ENCODE measurements at regions not wholly inside any gene's neighbourhood (a gene's known extent, or its start where the extent isn't known, plus 50 kb on each side); places are given as distances from the start of the nearest gene placed in this dataset.
A peak's percentile ranks its signal among the peaks of the same experiment; 100 is the strongest.
"Not testable (repeated sequence)": the region's sequence is repeated elsewhere in the genome, so short reads cannot be mapped to it uniquely, and the experiment has no call there.

DNA sequence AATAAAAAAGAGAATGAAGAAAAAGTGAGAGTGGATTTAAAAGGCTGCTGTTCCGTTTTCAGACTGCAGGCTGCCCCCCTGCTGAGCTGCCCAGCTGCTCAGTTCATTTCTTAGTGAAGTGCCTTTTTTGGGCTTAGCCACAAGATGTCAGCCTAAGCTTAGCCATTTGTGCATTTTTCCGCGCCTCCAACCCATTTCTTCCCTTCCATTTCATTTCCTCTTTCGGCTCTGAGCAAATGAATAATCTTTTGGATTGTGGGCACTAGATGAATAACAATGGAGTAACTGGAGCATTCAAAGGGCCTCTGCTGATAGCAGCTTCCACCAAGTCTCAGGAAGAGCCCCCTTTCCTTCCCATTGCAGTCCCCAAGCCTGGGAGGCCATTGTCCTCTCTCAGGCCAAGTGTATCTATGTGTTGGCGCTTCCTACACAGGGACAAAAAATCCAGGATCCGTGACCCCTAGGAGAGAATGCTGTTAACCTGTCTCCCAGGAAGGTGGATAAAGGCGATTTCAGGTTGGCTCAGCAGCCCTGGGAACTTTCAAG is 83.5 kb upstream of the SPTLC3 start:
- peak; percentile 88 for DNase-seq

DNA sequence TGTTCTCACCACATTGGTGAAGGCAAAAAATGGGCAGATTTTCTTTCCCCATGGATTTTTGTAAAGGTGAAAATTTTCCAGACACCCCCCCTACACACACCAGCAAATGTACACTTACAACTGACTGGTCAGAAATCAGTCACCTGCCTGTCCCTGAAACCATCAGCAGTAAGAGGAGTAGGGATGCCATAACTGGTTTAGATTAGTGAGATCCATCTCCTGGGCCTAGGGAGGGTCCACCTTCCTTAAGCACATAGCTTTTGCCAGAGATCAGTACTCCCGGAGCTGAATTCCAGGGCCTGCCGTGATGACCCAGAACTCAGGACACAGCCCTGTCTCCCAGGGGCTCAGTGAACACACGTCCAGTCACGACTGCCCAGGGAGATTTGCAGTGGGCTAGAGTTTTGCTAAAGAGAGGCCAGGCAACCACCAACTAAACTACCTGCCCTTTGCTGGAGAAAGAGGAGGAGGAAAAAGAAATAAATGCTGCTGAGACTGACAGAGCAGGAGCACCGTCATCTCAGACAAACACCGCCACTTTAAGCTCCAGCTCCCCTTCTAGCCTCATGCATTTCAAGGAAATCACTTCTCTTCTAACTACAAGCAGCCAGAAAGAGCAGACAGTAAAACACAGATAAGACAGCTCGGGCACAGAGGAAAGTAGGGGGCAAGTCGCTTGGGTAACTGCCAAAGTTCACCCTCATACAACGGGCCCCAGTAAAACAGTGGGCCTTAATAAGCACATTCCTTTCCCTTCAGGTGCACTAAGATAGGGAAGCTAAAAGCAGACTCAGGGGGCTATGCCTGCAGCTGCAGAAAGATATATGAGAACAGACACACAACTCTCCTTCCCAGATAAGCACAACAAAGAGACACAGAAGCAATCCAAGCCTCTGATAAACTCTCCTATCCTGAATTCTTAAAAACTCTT is 82.6 kb upstream of the SPTLC3 start:
- DNase-seq = no peak

DNA sequence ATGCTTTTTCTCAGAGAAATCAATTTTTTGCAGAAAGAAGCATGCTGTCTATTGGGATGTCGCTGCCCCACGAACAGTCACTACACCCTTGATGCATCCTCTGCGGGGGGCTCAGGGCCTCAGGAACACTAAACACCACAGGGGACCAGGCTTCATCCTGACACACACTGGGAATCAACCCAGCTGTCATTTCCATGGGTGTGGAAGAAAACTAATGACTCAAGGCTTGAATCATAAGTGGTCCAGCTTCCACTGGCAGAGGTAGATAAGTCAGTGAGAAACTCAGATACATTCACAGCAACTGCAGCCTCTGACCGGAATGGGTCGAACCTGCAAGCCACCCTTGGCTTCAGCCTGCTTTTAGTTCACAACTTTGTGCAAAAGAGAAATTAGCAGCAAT is 81.3 kb upstream of the SPTLC3 start:
- no peak for DNase-seq

DNA sequence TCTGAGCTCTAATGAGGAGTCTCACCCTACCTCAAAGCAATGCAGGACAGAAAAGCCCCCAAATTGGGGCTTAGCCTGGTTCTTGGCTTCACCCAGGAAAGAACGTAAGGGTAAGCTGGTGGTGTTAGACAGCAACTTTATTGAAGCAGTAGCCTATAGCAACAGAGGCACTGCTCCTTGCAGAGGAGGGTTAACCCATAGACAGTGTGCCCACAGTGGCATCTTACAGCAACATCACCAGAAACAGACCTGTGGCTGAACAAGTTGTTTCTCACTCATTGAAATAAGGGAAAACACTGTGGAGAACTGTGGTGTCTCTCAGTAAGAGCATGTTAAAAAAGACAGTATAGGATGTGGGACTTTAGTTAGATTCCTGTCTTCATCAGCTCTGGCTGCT is 80.4 kb upstream of the SPTLC3 start:
- DNase-seq = no peak

DNA sequence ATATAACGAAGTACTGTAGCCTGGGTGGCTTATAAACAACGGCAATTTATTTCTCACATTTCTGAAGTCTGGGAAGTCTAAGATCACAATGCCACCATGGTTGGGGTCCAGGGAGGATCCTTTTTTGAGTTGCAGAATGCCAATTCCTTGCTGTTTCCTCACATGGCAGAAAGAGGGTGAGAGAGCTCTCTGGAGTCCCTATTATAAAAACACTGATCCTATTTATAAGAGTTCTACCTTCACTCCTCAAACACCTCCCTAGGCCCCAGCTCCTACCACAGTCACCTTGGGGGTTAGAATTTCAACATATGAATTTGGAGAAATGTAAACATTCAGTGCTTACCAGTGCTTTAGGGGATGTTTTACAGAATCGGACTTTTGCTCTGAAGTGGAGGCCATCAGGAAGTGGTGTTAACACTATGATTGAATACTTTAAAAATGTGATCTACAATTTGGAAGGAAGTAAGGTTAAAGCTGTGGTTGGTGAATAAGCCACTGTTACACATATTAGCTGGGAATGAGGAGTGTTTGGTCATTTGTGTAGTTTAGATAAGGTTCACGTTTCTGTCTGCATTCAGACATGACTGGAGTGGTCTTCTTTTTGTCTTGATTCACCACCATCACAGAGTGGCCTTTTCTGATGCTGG is 79.9 kb upstream of the SPTLC3 start:
- no peak for DNase-seq

DNA sequence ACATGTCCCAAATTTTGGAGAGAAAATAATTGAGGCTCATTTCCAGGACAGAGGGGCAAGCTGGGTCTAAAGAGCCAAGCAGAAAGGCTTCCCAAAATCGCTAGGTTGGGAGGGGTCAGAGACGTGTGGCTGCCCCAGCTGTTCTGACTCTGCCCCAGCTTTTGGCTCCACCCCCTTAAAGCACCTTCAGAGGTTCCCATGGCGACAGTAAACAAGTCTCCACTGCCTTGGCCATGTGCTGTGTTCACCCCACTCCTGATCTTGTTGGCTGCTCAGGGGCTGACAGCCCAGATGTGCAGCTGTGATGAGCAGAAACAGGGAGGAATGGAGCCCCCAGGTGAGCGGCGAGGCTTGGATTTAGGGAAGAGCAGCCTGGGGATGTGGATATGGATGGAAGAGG is 72.8 kb upstream of the SPTLC3 start:
- DNase-seq = no peak

DNA sequence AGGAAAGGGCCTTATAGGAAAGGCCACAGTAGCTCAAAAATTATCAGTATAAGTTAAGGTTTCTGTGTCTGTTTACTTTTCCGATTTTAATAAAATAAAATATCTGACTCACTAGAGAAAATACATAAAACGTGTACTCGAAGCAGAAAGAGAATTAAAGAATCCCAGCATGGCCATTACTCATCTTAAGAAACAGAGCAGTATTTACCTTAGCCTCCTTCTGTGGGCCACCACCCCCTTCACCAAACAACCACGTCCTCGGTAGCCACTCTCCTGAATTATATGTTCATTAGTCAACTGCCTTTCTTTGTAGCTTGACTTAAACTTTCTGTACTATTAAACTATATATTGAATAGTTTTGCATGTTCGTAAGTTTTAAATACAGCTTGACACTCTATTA is 72.2 kb upstream of the SPTLC3 start:
- DNase-seq = no peak

DNA sequence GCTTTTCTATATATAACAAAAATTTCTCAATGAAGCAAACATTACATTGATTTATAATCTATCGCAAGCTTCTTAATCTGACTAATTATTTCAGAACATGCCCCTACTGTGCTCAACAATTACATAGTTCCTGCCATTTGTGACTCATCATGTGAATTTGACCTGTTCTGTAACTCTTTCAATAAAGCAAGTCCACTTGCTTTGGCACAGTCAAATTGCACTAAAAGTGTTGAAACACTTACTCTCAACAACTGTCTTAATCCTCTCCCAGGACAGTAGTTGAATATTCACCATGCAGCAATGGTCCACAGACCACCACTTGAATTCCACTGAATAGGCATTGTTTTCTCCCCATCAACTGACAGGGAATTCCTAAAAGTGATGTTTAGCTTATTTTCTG is 67.7 kb upstream of the SPTLC3 start:
- DNase-seq = no peak

DNA sequence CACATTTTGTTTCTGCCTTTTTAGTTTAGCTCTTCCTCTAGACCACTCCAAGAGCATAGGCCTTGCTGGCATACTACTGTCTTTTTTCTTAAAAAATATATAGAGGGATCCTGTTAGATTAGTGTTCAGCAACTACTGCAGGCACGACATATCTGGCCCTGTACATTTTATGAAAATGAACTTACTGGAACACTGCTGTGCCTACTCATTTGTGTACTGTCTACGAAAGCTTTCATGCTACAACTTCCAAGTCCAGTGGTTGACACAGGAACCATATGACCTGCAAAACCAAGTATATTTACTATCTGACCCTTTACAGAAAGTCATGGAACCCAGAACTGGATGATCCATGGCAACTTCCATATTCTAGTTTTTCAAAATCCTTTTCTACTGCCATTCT is 66.6 kb upstream of the SPTLC3 start:
- DNase-seq = no peak

DNA sequence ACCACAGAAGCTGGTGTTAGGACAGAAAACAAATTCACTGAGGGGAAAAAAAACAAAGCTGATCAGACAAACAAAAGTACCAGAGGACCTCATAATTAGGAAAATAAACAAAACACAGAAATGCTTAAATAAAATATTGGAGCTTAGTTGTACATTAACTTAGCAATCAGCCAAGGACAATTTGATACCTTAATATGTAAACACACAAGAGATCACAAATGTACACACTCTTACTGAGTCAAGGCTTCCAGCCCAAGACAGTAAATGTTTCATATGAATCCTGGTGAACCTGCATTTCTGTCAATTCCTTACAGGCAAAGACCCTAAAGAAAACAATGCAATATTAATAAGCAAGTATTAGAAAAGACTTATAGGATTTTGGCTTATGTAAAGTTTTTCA is 62.0 kb upstream of the SPTLC3 start:
- DNase-seq = no peak

DNA sequence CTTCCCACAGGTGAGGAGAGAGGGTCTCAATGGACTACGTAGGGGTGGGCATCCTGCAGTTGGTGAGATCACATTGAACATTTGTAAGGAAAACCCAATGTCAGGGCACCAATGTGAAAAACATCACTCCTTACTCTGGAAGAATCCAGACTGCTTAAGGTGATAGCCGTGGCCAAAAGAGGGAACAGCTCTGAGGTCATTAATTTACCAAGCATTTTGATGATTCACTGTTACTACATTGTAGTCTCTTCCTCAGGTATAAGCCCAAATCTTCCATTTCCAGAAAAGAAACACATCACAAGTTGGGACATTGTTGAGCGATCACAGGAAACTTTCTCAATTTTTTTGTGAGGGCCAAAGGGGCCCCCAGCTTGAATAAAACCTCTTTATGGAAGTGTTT is 61.1 kb upstream of the SPTLC3 start:
- no peak for DNase-seq

DNA sequence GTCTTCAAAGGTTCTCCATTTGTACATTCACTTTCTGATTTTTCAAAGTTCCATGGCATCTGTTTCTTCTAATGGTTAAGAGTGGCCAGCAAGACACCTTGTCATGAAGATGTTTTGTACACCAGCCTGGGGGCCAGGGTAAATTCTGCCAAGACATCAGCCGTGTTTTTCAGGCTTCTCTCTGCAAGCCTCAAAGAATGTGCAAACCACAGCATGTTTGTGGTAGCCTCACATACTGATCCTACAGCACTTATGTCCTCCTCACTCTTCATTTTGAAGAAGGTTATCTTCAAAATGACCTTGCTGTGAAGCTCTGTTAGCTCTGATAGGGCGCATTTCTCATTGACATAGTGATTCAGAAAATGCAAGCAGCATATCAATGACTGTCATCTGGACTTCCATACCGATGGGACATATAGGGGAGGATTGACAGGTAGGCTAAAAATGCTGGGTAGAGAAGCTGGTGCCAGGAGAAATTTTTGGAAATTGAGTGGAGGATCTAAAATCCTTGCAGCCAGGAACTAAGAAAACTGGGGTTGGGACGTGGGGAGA is 59.3 kb upstream of the SPTLC3 start:
- no peak for DNase-seq

DNA sequence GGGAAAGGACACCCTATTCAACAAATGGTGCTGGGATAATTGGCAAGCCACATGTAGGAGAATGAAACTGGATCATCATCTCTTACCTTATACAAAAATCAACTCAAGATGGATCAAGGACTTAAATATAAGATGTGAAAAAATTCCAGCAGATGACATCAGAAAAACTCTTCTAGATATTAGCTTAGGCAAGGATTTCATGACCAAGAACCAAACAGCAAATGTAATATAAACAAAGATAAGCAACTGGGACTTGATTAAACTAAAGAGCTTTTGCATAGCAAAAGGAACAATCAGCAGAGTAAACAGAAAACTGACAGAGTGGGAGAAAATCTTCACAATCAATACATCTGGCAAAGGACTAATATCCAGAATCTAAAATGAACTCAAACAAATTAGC is 54.5 kb upstream of the SPTLC3 start:
- DNase-seq = not testable (repeated sequence)

DNA sequence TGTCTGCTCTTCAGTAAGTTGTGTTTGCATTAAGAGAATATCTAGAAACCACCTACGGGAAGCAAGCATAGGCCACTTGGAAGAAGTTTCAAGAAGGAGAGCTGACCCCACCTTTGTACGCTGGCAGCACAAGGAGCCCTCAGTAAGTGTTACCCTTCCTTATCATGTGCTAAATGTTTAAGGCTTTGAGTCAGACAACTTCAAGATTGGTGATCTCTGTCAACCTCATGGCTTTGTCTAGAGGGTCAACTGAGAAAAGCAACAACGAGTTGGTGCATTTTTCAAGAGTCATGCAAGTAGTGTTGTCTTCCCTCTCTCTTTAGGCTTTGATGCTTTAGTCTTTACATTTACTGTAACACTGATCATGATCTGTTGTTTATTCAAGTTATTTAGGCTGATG is 53.2 kb upstream of the SPTLC3 start:
- DNase-seq = no peak

DNA sequence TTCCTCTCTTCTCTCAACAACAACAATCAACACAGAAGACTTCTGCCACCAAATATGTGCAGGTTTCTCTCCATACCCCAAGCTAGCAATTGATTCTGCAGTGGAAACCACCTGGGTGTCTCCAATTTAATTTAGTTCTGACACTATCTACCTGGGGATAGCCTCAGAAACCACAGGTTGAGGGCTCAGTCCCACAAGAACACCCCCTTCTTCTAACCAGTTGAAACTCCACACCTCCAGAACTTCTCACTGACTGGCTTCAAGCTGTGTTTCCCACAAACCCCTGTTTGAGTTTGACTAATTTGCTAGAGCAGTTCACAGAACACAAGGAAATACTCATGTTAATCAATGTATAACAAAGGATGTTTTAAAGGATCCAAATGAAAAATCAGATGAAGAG is 52.5 kb upstream of the SPTLC3 start:
- DNase-seq = no peak

DNA sequence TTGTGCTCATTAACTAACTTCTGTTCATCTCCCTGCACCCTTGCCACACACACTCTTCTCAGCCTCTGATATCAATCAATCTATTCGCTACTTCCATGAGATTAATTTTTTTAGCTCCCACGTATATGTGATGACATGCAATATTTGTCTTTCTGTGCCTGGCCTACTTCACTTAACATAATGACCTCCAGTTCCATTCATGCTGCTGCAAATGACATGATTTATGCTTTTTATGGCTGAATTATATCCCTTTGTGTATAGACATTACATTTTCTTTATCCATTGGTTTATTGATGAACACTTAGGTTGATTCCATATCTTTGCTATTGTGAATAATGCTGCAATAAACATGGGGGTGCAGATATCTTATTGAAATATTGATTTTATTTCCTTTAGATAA is 50.8 kb upstream of the SPTLC3 start:
- DNase-seq = no peak

Measured in NCI-H510A treated with DMSO at 0.1 percent for 48 hours (cell line).